Stimulated activated CD8-positive, alpha-beta memory T cell treated with anti-CD3 and anti-CD28 coated beads, Interleukin-2, amount 100 ng/mL, for 48 hours (primary cell): ENCODE measurements at regions not wholly inside any gene's neighbourhood (a gene's known extent, or its start where the extent isn't known, plus 50 kb on each side); places are given as distances from the start of the nearest gene placed in this dataset.
A peak's percentile ranks its signal among the peaks of the same experiment; 100 is the strongest.
"Not testable (repeated sequence)": the region's sequence is repeated elsewhere in the genome, so short reads cannot be mapped to it uniquely, and the experiment has no call there.

Experiments
- DNase-seq, 2 donors: peaks; one replicate each; pipeline ENCODE4 v3.0.0-alpha.2; 2020; ENCODE audit warnings: low read depth in 2 of 2

DNA sequence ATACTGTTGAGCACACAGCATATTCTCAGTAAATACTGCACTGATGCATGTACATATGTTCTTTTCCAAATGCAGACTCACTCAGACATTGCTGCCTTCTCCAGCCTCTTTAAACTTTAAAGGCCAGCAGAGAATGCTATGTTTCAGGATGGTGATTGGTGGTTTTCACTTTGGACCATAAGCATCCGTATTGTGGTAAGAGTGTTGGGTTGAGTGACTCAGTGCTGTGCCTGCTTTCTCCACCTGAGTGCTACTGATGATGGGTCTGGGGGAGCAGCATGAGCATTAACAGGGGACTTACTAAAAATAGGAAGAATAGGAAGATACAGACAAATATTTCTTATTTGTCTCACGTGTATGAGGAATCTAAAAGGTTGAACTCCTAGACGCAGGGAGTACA is 56.3 kb upstream of the ZNF92 start:
- DNase-seq, result no peak

GRCh38 chr7:65310761-65311160 is 62.9 kb upstream of the ZNF92 start:
- DNase-seq, result no peak

DNA sequence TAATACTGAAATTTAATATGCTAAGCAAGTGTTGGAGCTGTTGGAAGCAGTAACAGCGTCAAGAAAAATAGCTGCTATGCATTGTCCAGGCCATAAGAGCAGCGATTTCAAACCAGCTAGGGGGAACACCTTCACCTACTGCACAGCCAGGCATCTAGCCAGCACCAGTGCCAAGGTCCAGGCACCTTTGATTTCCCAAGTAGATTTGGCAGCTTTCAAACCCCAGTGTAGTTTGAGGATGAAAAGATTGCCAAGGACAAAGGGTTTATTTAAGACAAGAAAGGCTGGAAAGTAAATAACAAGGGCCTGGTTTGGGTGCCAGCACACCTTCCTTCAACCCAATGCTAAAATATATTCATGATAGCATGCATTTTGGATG is 65.4 kb upstream of the ZNF92 start:
- DNase-seq, result no peak

DNA sequence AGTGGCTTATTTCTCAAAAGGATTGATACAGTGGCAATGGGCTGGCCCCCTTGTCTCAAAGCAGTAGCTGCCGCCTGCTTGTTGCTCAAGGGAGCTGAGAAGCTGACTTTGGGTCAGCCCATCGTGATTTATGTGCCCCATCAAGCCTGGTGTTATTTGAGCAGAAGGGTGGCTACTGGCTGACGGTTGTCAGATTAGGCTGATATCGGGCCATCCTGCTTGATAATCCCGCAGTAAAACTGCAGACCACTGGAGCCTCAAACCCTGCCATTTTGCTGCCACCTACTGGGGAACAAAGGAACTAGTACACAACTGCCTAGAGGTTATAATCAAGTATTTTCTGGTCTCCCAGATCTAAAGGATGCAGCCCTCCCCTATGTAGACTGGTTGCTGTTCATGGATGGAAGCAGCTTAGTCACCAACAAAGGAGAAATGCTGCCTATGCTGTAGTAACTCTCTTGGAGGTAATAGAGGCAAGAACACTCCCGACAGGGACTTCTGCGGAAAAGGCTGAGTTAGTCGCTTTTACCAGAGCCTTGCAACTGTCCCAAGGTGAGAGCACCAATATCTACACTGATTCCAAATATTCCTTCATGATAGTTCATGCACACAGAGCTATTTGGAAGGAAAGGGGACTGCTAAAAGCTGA is 65.9 kb upstream of the ZNF92 start:
- DNase-seq, result peak; percentile 12 to 18

GRCh38 chr7:65304175-65304574 is 69.5 kb upstream of the ZNF92 start:
- no peak for DNase-seq

GRCh38 chr7:65302883-65303282 is 70.8 kb upstream of the ZNF92 start:
- no peak for DNase-seq

DNA sequence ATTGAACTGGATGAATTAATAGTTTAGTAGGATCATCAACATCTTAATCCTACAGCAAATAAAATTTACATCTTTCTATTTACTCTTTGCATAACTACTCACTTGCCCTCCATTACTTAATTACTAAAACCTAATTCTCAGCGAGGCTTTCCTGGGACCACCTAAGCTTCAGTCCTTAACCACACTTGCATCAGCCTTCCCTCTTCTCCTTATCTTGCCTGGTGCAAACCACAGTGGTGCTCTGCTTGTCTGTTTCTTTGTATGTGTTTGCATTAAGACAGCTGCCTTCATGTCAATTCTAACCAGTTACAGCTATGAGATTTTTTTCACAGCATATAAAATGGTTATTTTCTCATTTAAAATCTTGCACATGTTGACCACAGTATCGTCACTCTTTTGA is 72.6 kb upstream of the ZNF92 start:
- no peak for DNase-seq

GRCh38 chr7:65295409-65295808 is 78.2 kb upstream of the ZNF92 start:
- DNase-seq, result no peak

GRCh38 chr7:65290340-65290739 is 83.3 kb upstream of the ZNF92 start:
- not testable (repeated sequence) for DNase-seq

DNA sequence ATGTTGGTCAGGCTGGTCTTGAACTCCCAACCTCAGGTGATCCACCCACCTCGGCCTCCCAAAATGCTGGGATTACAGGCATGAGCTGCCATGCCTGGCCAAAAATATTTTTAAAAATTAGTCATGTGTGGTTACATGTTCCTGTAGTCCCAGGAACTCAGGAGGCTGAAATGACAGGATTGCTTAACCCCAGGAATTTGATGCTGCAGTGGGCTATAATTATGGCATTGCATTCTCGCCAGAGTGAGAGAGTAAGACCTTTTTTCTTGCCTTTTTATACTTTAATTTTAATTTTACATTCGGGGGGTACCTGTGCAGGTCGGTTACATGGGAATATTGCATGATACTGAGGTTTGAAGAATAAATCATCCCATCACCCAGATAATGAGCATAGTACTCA is 86.6 kb upstream of the ZNF92 start:
- no peak for DNase-seq

DNA sequence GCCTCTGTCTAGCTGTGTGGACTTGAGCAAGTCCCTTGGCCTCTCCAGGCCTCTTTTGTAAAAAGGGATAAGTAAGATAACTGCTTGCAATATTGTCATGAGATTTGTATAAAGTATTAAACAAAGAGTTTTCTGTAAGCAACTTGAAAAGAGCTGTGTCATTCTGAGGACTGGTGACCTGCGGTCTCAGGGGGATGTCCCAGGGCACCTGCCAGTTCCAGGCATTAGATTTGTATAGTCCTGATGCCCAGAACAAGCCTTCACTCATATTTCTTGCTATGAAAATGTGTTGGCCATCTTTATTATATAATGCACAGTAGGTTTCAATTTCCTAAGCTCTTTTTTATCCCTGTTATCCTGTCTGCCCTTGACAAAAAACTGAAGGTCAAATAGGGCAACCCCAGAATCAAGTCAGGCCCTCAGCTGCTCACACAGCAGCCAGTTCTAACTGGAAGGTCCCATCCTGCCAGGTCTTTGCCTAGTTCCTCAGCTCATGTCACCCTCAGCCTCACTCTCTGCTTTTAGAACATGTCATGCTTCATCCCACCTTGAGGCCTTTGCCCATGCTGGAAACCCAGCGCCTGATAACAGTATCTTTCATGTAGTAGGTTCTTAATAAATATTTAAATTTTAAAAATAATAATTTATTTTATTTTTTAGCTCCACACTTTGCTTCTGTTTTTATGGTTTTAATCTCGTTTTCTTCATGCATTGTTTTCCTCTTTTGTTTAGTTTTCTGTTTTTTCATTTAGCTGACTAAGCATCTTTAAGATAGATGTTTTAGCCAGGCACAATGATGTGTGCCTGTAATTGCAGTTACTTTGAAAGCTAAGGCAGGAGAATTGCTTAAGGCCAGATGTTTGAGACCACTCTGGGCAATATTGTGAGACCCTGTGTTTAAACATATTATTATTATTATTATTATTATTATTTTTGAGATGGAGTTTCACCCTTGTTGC is 87.5 kb upstream of the ZNF92 start:
- DNase-seq, result no peak

DNA sequence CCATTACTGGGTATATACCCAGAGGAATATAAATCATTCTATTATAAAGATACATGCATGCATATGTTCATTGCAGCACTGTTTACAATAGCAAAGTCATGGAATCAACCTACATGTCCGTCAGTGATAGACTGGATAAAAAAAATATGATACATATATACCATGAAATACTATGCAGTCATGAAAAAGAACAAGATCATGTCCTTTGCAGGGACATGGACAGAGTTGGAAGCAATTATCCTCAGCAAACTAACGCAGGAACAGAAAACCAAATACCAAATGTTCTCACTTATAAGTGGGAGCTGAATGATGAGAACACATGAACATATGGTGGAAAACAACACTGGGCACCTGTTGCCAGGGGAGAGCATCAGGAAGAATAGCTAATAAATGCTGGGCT is 88.4 kb upstream of the ZNF92 start:
- DNase-seq, result not testable (repeated sequence)

GRCh38 chr7:65279795-65280194 is 93.9 kb upstream of the ZNF92 start:
- DNase-seq, result no peak

GRCh38 chr7:65276822-65277221 is 96.8 kb upstream of the ZNF92 start:
- DNase-seq, result no peak

GRCh38 chr7:65271502-65271901 is 102.2 kb upstream of the ZNF92 start:
- not testable (repeated sequence) for DNase-seq

DNA sequence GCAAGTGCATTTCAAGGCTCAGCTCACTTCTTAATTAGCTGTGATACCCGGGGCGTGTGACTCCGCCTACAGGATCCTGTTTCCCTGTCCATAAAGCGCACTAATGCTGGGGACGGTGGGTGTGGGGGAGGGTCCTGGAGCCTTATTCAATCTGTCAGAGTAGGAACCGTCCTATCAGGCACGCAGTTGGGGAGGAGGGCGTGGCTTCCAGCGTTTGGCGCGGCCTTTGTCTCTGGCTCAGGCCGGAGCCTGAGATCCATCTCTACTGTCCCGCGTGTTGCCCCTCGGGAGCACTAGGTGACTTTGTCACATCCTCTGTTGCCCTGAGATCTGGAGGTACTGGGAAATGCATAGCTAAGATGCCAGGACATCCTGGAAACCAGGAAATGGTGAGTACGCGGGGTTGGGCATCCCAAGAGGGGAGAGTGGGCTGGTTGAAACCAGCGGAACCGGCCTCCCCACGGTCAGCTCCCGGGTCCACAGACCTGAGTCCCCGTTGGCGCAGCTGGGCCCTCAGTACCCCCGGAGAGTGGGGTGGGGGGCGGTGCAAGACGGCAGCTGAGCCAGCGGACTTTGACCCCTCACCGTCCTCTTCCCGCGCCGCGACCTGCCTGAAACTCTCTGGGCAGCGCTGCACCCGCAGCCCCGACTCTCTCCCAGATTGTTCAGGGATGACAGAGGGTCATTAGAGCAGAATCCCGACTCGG is 104.4 kb upstream of the ZNF92 start:
- peak; percentile 40 to 53 for DNase-seq

- DNase-seq, result no peak
Observed at GRCh38 chr7:65268782-65269149, 104.9 kb upstream of the ZNF92 start.

- DNase-seq, result no peak
Observed at GRCh38 chr7:65265933-65266519, 107.6 kb upstream of the ZNF92 start.

- no peak for DNase-seq
Observed at GRCh38 chr7:65264258-65264657, 109.4 kb upstream of the ZNF92 start.

GRCh38 chr7:65260673-65261072 is 113.0 kb upstream of the ZNF92 start:
- DNase-seq, result not testable (repeated sequence)

- DNase-seq, result not testable (repeated sequence)
Observed at GRCh38 chr7:65259864-65260525, 113.7 kb upstream of the ZNF92 start.

DNA sequence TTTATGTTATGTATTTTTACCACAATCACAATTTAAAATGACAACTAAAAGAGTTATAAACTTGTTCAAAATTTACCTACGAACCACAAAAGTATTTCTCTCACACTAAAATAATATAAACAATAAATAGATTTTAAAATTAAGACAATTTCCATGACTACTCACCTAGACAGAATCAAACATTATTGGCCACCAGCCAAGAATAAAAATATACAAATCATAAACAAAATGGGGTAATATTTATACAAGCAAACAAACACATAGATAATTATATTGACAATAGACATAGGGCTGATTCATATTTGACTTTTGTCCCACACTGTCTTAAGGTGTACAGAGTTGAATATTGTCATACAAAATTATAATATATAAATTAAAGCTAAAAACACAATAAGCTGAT is 119.6 kb upstream of the ZNF92 start:
- no peak for DNase-seq
